Kidney (tissue), 13 donors: ENCODE measurements at regions not wholly inside any gene's neighbourhood (a gene's known extent, or its start where the extent isn't known, plus 50 kb on each side); places are given as distances from the start of the nearest gene placed in this dataset.
A peak's percentile ranks its signal among the peaks of the same experiment; 100 is the strongest.
"Not testable (repeated sequence)": the region's sequence is repeated elsewhere in the genome, so short reads cannot be mapped to it uniquely, and the experiment has no call there.

ENCODE experiments used
- DNase-seq, 5 donors: peaks; one replicate each; pipeline ENCODE4 v3.0.0-alpha.2; 2013 to 2020
- FAIRE-seq: peaks from 2 replicates; lab custom pipeline; 2012; peaks lifted over from hg19 to GRCh38; lab: Jason Lieb, UNC
- H3K27ac ChIP-seq, 2 donors: one replicate each; pipeline ENCODE4 v1.7.0; 2013; ENCODE audit warnings: low read depth in 2 of 2, low read length in 2 of 2, inconsistent platforms in 1 of 2
- H3K27me3 ChIP-seq: one replicate; pipeline ENCODE4 v1.7.1; 2013; ENCODE audit warnings: low read length, inconsistent platforms; ENCODE audit not compliant: control insufficient read depth, insufficient read depth
- H3K36me3 ChIP-seq, 3 donors: one replicate each; pipeline versions ENCODE4 v1.7.0 to v1.7.1; 2013; ENCODE audit warnings: low read length in 3 of 3, control low read depth in 1 of 3, inconsistent platforms in 1 of 3; ENCODE audit not compliant: insufficient read depth in 3 of 3, control insufficient read depth in 2 of 3
- H3K4me1 ChIP-seq, 3 donors: one replicate each; pipeline versions ENCODE4 v1.7.0 to v1.7.1; 2013; ENCODE audit warnings: low read length in 3 of 3, inconsistent platforms in 1 of 3, low read depth in 1 of 3; ENCODE audit not compliant: control insufficient read depth in 2 of 3, insufficient read depth in 2 of 3
- H3K4me3 ChIP-seq, 3 donors: one replicate each; pipeline versions ENCODE4 v1.7.0 to v1.8.1; 2013; ENCODE audit warnings: low read length in 3 of 3, control low read depth in 1 of 3, inconsistent platforms in 1 of 3
- H3K9ac ChIP-seq, 3 donors: one replicate each; pipeline versions ENCODE4 v1.7.0 to v1.7.1; 2013; ENCODE audit warnings: low read length in 3 of 3, control low read depth in 1 of 3, inconsistent platforms in 1 of 3
- H3K9me3 ChIP-seq, 3 donors: one replicate each; pipeline versions ENCODE4 v1.7.0 to v1.7.1; 2013; ENCODE audit warnings: low read length in 3 of 3, control low read depth in 1 of 3, inconsistent platforms in 1 of 3; ENCODE audit not compliant: control insufficient read depth in 2 of 3, insufficient read depth in 1 of 3
- CTCF ChIP-seq: IDR thresholded peaks from 3 replicates; pipeline ENCODE4 v1.5.1; 2012; ENCODE audit warnings: mild to moderate bottlenecking, moderate library complexity, borderline replicate concordance; ENCODE audit not compliant: insufficient read depth; ENCODE audit errors: extremely low read depth
- intact Hi-C: fragments of 100-400 bp; cut with DNase I; formaldehyde crosslinking; loops from one replicate; pipeline ENCODE4 v1.11.1; 2022
- donor health status: control.
- donor health status: control.
- donor health status: control.
- donor health status: control.
- donor health status: control.
- donor health status: DM: yes; HTN: yes; CAD: no.
- donor health status: Normal renal cell carcinoma (clear cell type).

- H3K4me1 ChIP-seq, result no peaks in the 10 kb centered on the region
- no peak overlapping the region for H3K4me3 ChIP-seq
- no peak overlapping the region for H3K27ac ChIP-seq
- peak in 2 of 5 donors; percentile 35 to 37 for DNase-seq
- H3K27me3 ChIP-seq, result no peaks in the 10 kb centered on the region
- H3K9me3 ChIP-seq, result no peaks in the 10 kb centered on the region
- intact Hi-C loops, result no loop called here
- no peak for FAIRE-seq
- no peaks in the 10 kb centered on the region for H3K36me3 ChIP-seq
- H3K9ac ChIP-seq, result no peak overlapping the region
- TF ChIP-seq CTCF, result peak; percentile 35
These were observed 594.9 kb downstream of the REEP3 start for GRCh38 chr10:64115908-64116643.

GRCh38 chr10:64116707-64117106 lies 595.5 kb downstream of the REEP3 start:
- no peak overlapping the region for H3K4me3 ChIP-seq
- no peaks in the 10 kb centered on the region for H3K36me3 ChIP-seq
- intact Hi-C loops, result no loop called here
- no peak for TF ChIP-seq CTCF
- H3K27ac ChIP-seq, result no peak overlapping the region
- no peaks in the 10 kb centered on the region for H3K27me3 ChIP-seq
- no peaks in the 10 kb centered on the region for H3K9me3 ChIP-seq
- no peak for FAIRE-seq
- H3K9ac ChIP-seq, result no peak overlapping the region
- no peaks in the 10 kb centered on the region for H3K4me1 ChIP-seq
- DNase-seq, result no peak

- TF ChIP-seq CTCF, result no peak
- H3K4me3 ChIP-seq, result no peak overlapping the region
- no peaks in the 10 kb centered on the region for H3K36me3 ChIP-seq
- intact Hi-C loops, result no loop called here
- no peak overlapping the region for H3K9ac ChIP-seq
- no peaks in the 10 kb centered on the region for H3K27me3 ChIP-seq
- H3K9me3 ChIP-seq, result no peaks in the 10 kb centered on the region
- H3K27ac ChIP-seq, result no peak overlapping the region
- DNase-seq, result no peak
- FAIRE-seq, result no peak
- no peaks in the 10 kb centered on the region for H3K4me1 ChIP-seq
These were observed 597.5 kb downstream of the REEP3 start for GRCh38 chr10:64118736-64119135.

GRCh38 chr10:64120301-64120980 lies 599.2 kb downstream of the REEP3 start:
- H3K27ac ChIP-seq, H3K9ac ChIP-seq, H3K27me3 ChIP-seq, H3K4me3 ChIP-seq, DNase-seq, H3K36me3 ChIP-seq, H3K9me3 ChIP-seq, H3K4me1 ChIP-seq, FAIRE-seq, intact Hi-C loops: not testable (repeated sequence)
